Cardiac fibroblast (primary cell): ENCODE measurements at regions not wholly inside any gene's neighbourhood (a gene's known extent, or its start where the extent isn't known, plus 50 kb on each side); places are given as distances from the start of the nearest gene placed in this dataset.
A peak's percentile ranks its signal among the peaks of the same experiment; 100 is the strongest.

Source experiments
- DNase-seq, 2 donors: peaks; one replicate each; pipeline versions ENCODE4 v3.0.0 to v3.0.0-alpha.2; 2010; ENCODE audit warnings: low read depth in 2 of 2
- H3K4me3 ChIP-seq, 2 donors: replicated peaks in 1 of 2; 1 replicate in 1 of 2; 2 replicates in 1 of 2; pipeline ENCODE4 v1.5.1; 2011; ENCODE audit warnings: low read depth in 2 of 2, low read length in 2 of 2, mild to moderate bottlenecking in 2 of 2, moderate library complexity in 1 of 2
- CTCF ChIP-seq: IDR thresholded peaks from one replicate; pipeline ENCODE4 v1.5.1; 2011; ENCODE audit warnings: low read depth, mild to moderate bottlenecking, low read length, inconsistent platforms

- peak; percentile 68 to 92 for DNase-seq
- TF ChIP-seq CTCF, result no peak
- H3K4me3 ChIP-seq, result no peak overlapping the region
Observed at GRCh38 chr21:35138665-35139381, 89.7 kb upstream of the RUNX1 start.

- TF ChIP-seq CTCF, result no peak
- DNase-seq, result peak; percentile 48 to 70
- H3K4me3 ChIP-seq, result no peak overlapping the region
Observed at GRCh38 chr21:35136586-35137219, 87.6 kb upstream of the RUNX1 start.

GRCh38 chr21:35136106-35136505 is 87.0 kb upstream of the RUNX1 start:
- no peak for DNase-seq
- no peak for TF ChIP-seq CTCF
- H3K4me3 ChIP-seq, result no peak overlapping the region

GRCh38 chr21:35135481-35135880 is 86.4 kb upstream of the RUNX1 start:
- no peak for TF ChIP-seq CTCF
- no peak for DNase-seq
- H3K4me3 ChIP-seq, result no peak overlapping the region

- DNase-seq, result no peak
- no peak overlapping the region for H3K4me3 ChIP-seq
- no peak for TF ChIP-seq CTCF
Observed at GRCh38 chr21:35134309-35134708, 85.2 kb upstream of the RUNX1 start.

- DNase-seq, result no peak
- TF ChIP-seq CTCF, result no peak
- no peak overlapping the region for H3K4me3 ChIP-seq
Observed at GRCh38 chr21:35128536-35128935, 79.4 kb upstream of the RUNX1 start.
